HL-60 (cell line): ENCODE measurements at regions not wholly inside any gene's neighbourhood (a gene's known extent, or its start where the extent isn't known, plus 50 kb on each side); places are given as distances from the start of the nearest gene placed in this dataset.

ENCODE experiments used
- CTCF ChIP-seq: IDR thresholded peaks from one replicate; pipeline ENCODE4 v1.5.1; 2011; ENCODE audit warnings: low read length, control low read depth, inconsistent platforms; ENCODE audit not compliant: insufficient read depth
- GABPA ChIP-seq: IDR thresholded peaks from 2 replicates; pipeline ENCODE4 v1.6.1; 2012; ENCODE audit warnings: low read depth
- POLR2AphosphoS5 ChIP-seq: IDR thresholded peaks from 2 replicates; pipeline ENCODE4 v1.6.1; 2012; ENCODE audit warnings: low read depth
- REST ChIP-seq: IDR thresholded peaks from 2 replicates; pipeline ENCODE4 v1.6.1; 2012; ENCODE audit warnings: low read depth; ENCODE audit not compliant: insufficient replicate concordance

- TF ChIP-seq CTCF (no peak), POLR2AphosphoS5 (no peak), GABPA (no peak), REST (no peak)
These were observed 124.7 kb downstream of the ZNF248 start for GRCh38 chr10:37732685-37733084.
